ENCODE measurements at regions not wholly inside any gene's neighbourhood (a gene's known extent, or its start where the extent isn't known, plus 50 kb on each side); places are given as distances from the start of the nearest gene placed in this dataset.
"Not testable (repeated sequence)": the region's sequence is repeated elsewhere in the genome, so short reads cannot be mapped to it uniquely, and the experiment has no call there.

DNA sequence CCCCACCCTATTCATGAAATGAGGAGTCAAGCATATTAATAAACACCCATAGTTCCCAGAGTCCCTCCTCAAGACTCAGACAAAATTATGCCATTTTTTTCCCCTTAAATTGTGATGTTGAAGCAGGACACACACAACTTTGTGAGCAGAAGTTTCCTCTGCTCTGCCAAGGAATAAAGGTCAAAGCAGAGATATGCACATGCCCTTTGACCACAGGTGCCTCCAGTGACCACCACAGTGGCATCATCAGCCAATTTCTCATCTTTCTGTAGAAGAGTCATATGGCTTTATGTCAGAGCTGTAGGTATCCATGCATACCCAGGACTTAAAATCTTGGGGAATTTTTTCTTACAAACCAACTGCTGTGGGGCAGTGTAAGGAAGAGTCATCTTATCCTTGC lies 304.4 kb upstream of the GADL1 start:
- peaks cover 8% of the 10 kb centered on the region; the same call in 1 of the 2 replicates for H3K4me1 ChIP-seq (ENCODE audit: insufficient read depth)
- no peak overlapping the region for H3K4me3 Mint-ChIP-seq
- H3K27me3 Mint-ChIP-seq (ENCODE audit: insufficient read depth, low read depth, poor library complexity): no peaks in the 10 kb centered on the region
- H3K79me2 ChIP-seq (replicated peaks; ENCODE audit: insufficient read depth): no peaks in the 10 kb centered on the region
- H4K20me1 ChIP-seq (replicated peaks; ENCODE audit: insufficient read depth): no peaks in the 10 kb centered on the region
- no peaks in the 10 kb centered on the region for H3K27me3 ChIP-seq (ENCODE audit: insufficient read depth)
- DNase-seq (ENCODE audit: low spot score) (no peak), ATAC-seq (no peak)
- peaks cover 11% of the 10 kb centered on the region for H3K9me2 ChIP-seq (ENCODE audit: insufficient read depth)
- H2AFZ ChIP-seq: no peak overlapping the region
- TF ChIP-seq EZH2 (IDR thresholded peaks at IDR 0.05; ENCODE audit: low read depth, unreplicated experiment): no peak
- TF ChIP-seq, protein P1, sequence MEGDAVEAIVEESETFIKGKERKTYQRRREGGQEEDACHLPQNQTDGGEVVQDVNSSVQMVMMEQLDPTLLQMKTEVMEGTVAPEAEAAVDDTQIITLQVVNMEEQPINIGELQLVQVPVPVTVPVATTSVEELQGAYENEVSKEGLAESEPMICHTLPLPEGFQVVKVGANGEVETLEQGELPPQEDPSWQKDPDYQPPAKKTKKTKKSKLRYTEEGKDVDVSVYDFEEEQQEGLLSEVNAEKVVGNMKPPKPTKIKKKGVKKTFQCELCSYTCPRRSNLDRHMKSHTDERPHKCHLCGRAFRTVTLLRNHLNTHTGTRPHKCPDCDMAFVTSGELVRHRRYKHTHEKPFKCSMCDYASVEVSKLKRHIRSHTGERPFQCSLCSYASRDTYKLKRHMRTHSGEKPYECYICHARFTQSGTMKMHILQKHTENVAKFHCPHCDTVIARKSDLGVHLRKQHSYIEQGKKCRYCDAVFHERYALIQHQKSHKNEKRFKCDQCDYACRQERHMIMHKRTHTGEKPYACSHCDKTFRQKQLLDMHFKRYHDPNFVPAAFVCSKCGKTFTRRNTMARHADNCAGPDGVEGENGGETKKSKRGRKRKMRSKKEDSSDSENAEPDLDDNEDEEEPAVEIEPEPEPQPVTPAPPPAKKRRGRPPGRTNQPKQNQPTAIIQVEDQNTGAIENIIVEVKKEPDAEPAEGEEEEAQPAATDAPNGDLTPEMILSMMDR (conservative IDR thresholded peaks at IDR 0.05; ENCODE audit: low read depth in 2 of 2): no peak
- H3F3A ChIP-seq (replicated peaks; ENCODE audit: low read depth): no peaks in the 10 kb centered on the region
- no peaks in the 10 kb centered on the region for H3K9me3 Mint-ChIP-seq
- H3K4me3 ChIP-seq: no peak overlapping the region
- H3K4me1 Mint-ChIP-seq: 0 out of 3 replicates have a peak, but pooled peaks cover 3% of the 10 kb centered on the region
- H3K36me3 Mint-ChIP-seq (ENCODE audit: low read depth): no peaks in the 10 kb centered on the region
- no peak overlapping the region for H3K4me2 ChIP-seq
- H3K27ac ChIP-seq (ENCODE audit: low read depth): no peak overlapping the region
- H3K36me3 ChIP-seq (ENCODE audit: insufficient read depth): no peaks in the 10 kb centered on the region
- H3K27ac Mint-ChIP-seq: no peak overlapping the region

DNA sequence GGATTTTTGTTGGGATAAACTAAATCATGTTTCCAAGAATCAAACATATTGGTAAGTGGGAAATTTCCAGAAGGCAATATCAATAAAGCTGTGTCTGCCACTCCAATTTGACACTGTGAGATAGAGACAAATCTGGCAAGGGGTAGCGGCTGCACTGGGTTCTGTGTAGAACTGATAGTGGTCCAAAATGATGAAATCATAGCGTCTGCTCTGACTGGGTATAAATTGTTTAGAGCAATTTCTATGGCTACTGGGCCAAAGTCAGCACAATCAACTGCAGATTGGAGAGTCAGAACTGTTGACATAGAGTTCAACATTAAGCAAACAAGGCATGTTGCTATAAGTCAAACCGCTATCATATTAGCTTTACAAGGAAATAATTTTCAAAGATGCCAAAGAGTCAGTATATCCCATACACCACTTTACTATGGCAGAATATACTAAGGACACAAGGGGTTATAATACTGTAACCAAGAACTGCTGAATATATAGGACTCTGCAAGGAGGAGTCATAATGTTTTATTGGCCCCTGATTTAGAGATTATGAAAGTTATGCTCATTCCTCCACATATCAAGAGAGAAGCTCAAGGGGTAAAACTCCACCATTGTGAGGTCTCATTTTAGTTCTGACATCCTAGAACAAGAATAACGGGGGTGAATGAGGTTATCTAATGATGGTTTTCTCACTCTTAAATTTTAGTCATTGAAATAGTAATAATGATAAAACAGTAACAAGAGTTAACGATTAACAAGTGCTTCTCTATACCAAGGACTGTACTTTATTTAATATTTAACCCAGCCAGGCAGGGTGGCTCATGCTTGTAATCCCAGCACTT lies 309.7 kb upstream of the GADL1 start:
- Histone ChIP-seq H3K27ac (ENCODE audit: low read depth) (no peak overlapping the region), H3K9me2 (ENCODE audit: insufficient read depth) (no peaks in the 10 kb centered on the region), H4K20me1 (replicated peaks; ENCODE audit: insufficient read depth) (no peaks in the 10 kb centered on the region), H3K27me3 (ENCODE audit: insufficient read depth) (no peaks in the 10 kb centered on the region), H3K4me1 (ENCODE audit: insufficient read depth) (no peaks in the 10 kb centered on the region), H3K4me3 (no peak overlapping the region), H3K79me2 (replicated peaks; ENCODE audit: insufficient read depth) (no peaks in the 10 kb centered on the region), H3K36me3 (ENCODE audit: insufficient read depth) (no peaks in the 10 kb centered on the region), H3K4me2 (no peak overlapping the region), H3F3A (replicated peaks; ENCODE audit: low read depth) (no peaks in the 10 kb centered on the region), H2AFZ (no peak overlapping the region)
- H3K4me3 Mint-ChIP-seq: no peak overlapping the region
- H3K4me1 Mint-ChIP-seq: no peaks in the 10 kb centered on the region
- H3K27ac Mint-ChIP-seq: no peak overlapping the region
- TF ChIP-seq ZNF114 (CRISPR knock-in tag; IDR thresholded peaks at IDR 0.05) (no peak), NANOG (IDR thresholded peaks at IDR 0.05; ENCODE audit: borderline replicate concordance) (no peak)
- ATAC-seq: no peak
- DNase-seq (ENCODE audit: low spot score): no peak
- H3K27me3 Mint-ChIP-seq (ENCODE audit: insufficient read depth, low read depth, poor library complexity): no peaks in the 10 kb centered on the region
- H3K36me3 Mint-ChIP-seq (ENCODE audit: low read depth): no peaks in the 10 kb centered on the region
- H3K9me3 Mint-ChIP-seq: peaks cover 2% of the 10 kb centered on the region; the same call in 2 of the 3 replicates

DNA sequence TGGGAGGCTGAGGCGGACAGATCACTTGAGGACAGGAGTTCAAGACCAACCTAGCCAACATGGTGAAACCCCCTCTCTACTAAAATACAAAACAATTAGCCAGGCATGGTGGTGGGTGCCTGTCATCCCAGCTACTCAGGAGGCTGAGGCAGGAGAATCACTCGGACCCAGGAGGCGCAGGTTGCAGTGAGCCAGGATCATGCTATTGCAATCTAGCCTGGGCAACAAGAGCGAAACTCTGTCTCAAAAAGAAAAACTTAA lies 310.3 kb upstream of the GADL1 start:
- not testable (repeated sequence) for H4K20me1 ChIP-seq (replicated peaks; ENCODE audit: insufficient read depth); ATAC-seq; H3K27me3 ChIP-seq (ENCODE audit: insufficient read depth); H2AFZ ChIP-seq; DNase-seq (ENCODE audit: low spot score); H3K4me1 Mint-ChIP-seq; H3K4me3 ChIP-seq; H3K4me1 ChIP-seq (ENCODE audit: insufficient read depth); H3K9me2 ChIP-seq (ENCODE audit: insufficient read depth); H3K4me3 Mint-ChIP-seq; H3K27ac Mint-ChIP-seq; H3K9me3 Mint-ChIP-seq; H3K27ac ChIP-seq (ENCODE audit: low read depth); H3F3A ChIP-seq (replicated peaks; ENCODE audit: low read depth); H3K27me3 Mint-ChIP-seq (ENCODE audit: insufficient read depth, low read depth, poor library complexity); H3K79me2 ChIP-seq (replicated peaks; ENCODE audit: insufficient read depth); H3K36me3 Mint-ChIP-seq (ENCODE audit: low read depth); H3K4me2 ChIP-seq; H3K36me3 ChIP-seq (ENCODE audit: insufficient read depth)
